Thyroid gland (tissue), 4 donors: ENCODE measurements at regions not wholly inside any gene's neighbourhood (a gene's known extent, or its start where the extent isn't known, plus 50 kb on each side); places are given as distances from the start of the nearest gene placed in this dataset.

Experiments used
- CTCF ChIP-seq, 6 experiments: fragments of 200-600 bp in 3 of 6; fragments of 450-650 bp in 3 of 6; sonication (generic) in 3 of 6; IDR thresholded peaks; one replicate each; pipeline ENCODE4 v1.5.1; 2016 to 2019; ENCODE audit warnings: antibody characterized with exemption in 6 of 6, mild to moderate bottlenecking in 2 of 6, inconsistent platforms in 1 of 6, moderate library complexity in 1 of 6
- POLR2A ChIP-seq, 2 donors: fragments of 450-650 bp; IDR thresholded peaks; one replicate each; pipeline ENCODE4 v1.6.1; 2017; ENCODE audit warnings: antibody characterized with exemption in 2 of 2, mild to moderate bottlenecking in 2 of 2, moderate library complexity in 1 of 2

- TF ChIP-seq CTCF (IDR thresholded peaks at IDR 0.05) (no peak), POLR2A (IDR thresholded peaks at IDR 0.05) (no peak)
These were observed 126.7 kb upstream of the CENPE start for GRCh38 chr4:103324811-103325210.
